Prostate gland (tissue), 2 donors: ENCODE measurements at regions not wholly inside any gene's neighbourhood (a gene's known extent, or its start where the extent isn't known, plus 50 kb on each side); places are given as distances from the start of the nearest gene placed in this dataset.

Experiments
- CTCF ChIP-seq, 4 experiments: fragments of 200-600 bp in 2 of 4; fragments of 450-650 bp in 2 of 4; sonication (generic) in 2 of 4; IDR thresholded peaks; 1 replicate in 3 of 4; 2 replicates in 1 of 4; pipeline ENCODE4 v1.5.1; 2016 to 2019; ENCODE audit warnings: antibody characterized with exemption in 4 of 4, mild to moderate bottlenecking in 2 of 4, moderate library complexity in 2 of 4
- POLR2A ChIP-seq: fragments of 450-650 bp; IDR thresholded peaks from one replicate; pipeline ENCODE4 v1.6.1; 2016; ENCODE audit warnings: antibody characterized with exemption, mild to moderate bottlenecking
- POLR2AphosphoS5 ChIP-seq: sonication (generic); formaldehyde crosslinking; IDR thresholded peaks from one replicate; pipeline ENCODE4 v1.6.1; 2017; ENCODE audit warnings: antibody characterized with exemption

GRCh38 chr13:71949441-71949840, 82.4 kb upstream of the DACH1 start:
- TF ChIP-seq POLR2A (no peak), CTCF (IDR thresholded peaks at IDR 0.05) (no peak), POLR2AphosphoS5 (no peak)
